ENCODE measurements at regions not wholly inside any gene's neighbourhood (a gene's known extent, or its start where the extent isn't known, plus 50 kb on each side); places are given as distances from the start of the nearest gene placed in this dataset.
"Not testable (repeated sequence)": the region's sequence is repeated elsewhere in the genome, so short reads cannot be mapped to it uniquely, and the experiment has no call there.

DNA sequence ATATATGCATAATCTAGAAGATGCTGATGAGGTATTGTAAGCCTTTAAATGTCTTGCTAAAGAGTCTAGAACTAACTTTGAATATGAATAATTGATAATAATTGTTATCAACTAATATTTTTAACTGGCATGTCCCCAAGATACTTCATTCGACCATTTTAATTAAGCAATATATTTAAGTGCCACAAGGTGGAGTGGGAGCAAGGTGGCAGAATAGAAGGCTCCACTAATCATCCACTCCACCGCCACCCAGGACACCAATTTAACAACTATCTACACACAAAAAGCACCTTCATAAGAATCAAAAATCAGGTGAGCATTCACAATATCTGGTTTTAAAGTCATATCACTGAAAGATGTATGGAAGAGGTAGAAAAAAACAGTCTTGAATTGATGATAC is 409.6 kb downstream of the SEC23A start:
- Histone ChIP-seq H3K27ac (ENCODE audit: insufficient read depth, low read depth, low read length, poor library complexity, severe bottlenecking) (no peak overlapping the region), H3K9me3 (ENCODE audit: control insufficient read depth, low read length) (no peaks in the 10 kb centered on the region), H3K4me3 (ENCODE audit: insufficient read depth, low read depth, low read length) (no peak overlapping the region), H3K36me3 (ENCODE audit: control insufficient read depth, insufficient read depth, low read length) (no peaks in the 10 kb centered on the region), H3K4me1 (ENCODE audit: control insufficient read depth, insufficient read depth, low read length) (no peaks in the 10 kb centered on the region), H3K27me3 (ENCODE audit: control insufficient read depth, insufficient read depth, low read length, poor library complexity, severe bottlenecking) (no peaks in the 10 kb centered on the region)
- 86 to 94% methylated on average over 1 to 2 of the region's 2 CpGs for WGBS, 2 experiments

- Histone ChIP-seq H3K4me3 (ENCODE audit: insufficient read depth, low read depth, low read length) (no peak overlapping the region), H3K9me3 (ENCODE audit: control insufficient read depth, low read length) (no peaks in the 10 kb centered on the region), H3K4me1 (ENCODE audit: control insufficient read depth, insufficient read depth, low read length) (no peaks in the 10 kb centered on the region), H3K27me3 (ENCODE audit: control insufficient read depth, insufficient read depth, low read length, poor library complexity, severe bottlenecking) (no peaks in the 10 kb centered on the region), H3K27ac (ENCODE audit: insufficient read depth, low read depth, low read length, poor library complexity, severe bottlenecking) (no peak overlapping the region), H3K36me3 (ENCODE audit: control insufficient read depth, insufficient read depth, low read length) (no peaks in the 10 kb centered on the region)
- 94 to 100% methylated on average over 1 to 2 of the region's 3 CpGs for WGBS, 2 experiments
Measured at GRCh38 chr14:38669027-38669426, 413.1 kb upstream of the CLEC14A start.

GRCh38 chr14:38663382-38663781 is 407.5 kb upstream of the CLEC14A start:
- no peak overlapping the region for H3K4me3 ChIP-seq (ENCODE audit: insufficient read depth, low read depth, low read length)
- H3K9me3 ChIP-seq (ENCODE audit: control insufficient read depth, low read length) = no peaks in the 10 kb centered on the region
- no peaks in the 10 kb centered on the region for H3K4me1 ChIP-seq (ENCODE audit: control insufficient read depth, insufficient read depth, low read length)
- H3K27me3 ChIP-seq (ENCODE audit: control insufficient read depth, insufficient read depth, low read length, poor library complexity, severe bottlenecking) = no peaks in the 10 kb centered on the region
- H3K36me3 ChIP-seq (ENCODE audit: control insufficient read depth, insufficient read depth, low read length) = no peaks in the 10 kb centered on the region
- H3K27ac ChIP-seq (ENCODE audit: insufficient read depth, low read depth, low read length, poor library complexity, severe bottlenecking) = no peak overlapping the region
- 100% methylated on average over 1 of the region's 1 CpG for WGBS, 2 experiments

DNA sequence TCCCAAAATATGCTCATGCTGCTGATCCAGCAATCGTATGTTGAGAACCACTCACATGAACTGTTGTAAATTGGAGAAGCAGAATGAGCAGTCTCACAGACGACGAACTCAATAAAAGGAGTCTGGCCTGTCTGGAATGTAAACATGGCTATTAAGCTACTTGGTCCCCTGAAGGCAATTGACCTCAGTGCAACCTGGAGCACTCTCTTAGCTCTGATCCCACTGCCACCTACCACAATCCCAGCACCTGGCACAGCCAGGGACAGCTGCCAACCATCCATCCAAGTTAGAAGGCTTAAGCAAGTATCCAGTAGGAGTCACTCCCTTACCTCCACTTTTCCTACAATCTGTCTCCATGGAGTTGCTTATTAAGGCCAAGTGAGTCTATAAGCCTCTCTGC is 406.9 kb upstream of the CLEC14A start:
- no peaks in the 10 kb centered on the region for H3K9me3 ChIP-seq (ENCODE audit: control insufficient read depth, low read length)
- H3K36me3 ChIP-seq (ENCODE audit: control insufficient read depth, insufficient read depth, low read length) = no peaks in the 10 kb centered on the region
- H3K27me3 ChIP-seq (ENCODE audit: control insufficient read depth, insufficient read depth, low read length, poor library complexity, severe bottlenecking) = no peaks in the 10 kb centered on the region
- 78 to 84% methylated on average over 3 of the region's 3 CpGs for WGBS, 2 experiments
- no peaks in the 10 kb centered on the region for H3K4me1 ChIP-seq (ENCODE audit: control insufficient read depth, insufficient read depth, low read length)
- H3K27ac ChIP-seq (ENCODE audit: insufficient read depth, low read depth, low read length, poor library complexity, severe bottlenecking) = no peak overlapping the region
- no peak overlapping the region for H3K4me3 ChIP-seq (ENCODE audit: insufficient read depth, low read depth, low read length)

GRCh38 chr14:38646391-38646790 is 390.5 kb upstream of the CLEC14A start:
- Histone ChIP-seq H3K4me3 (ENCODE audit: insufficient read depth, low read depth, low read length) (no peak overlapping the region), H3K27ac (ENCODE audit: insufficient read depth, low read depth, low read length, poor library complexity, severe bottlenecking) (no peak overlapping the region), H3K9me3 (ENCODE audit: control insufficient read depth, low read length) (no peaks in the 10 kb centered on the region), H3K27me3 (ENCODE audit: control insufficient read depth, insufficient read depth, low read length, poor library complexity, severe bottlenecking) (no peaks in the 10 kb centered on the region), H3K36me3 (ENCODE audit: control insufficient read depth, insufficient read depth, low read length) (no peaks in the 10 kb centered on the region), H3K4me1 (ENCODE audit: control insufficient read depth, insufficient read depth, low read length) (peaks cover 7% of the 10 kb centered on the region)
- WGBS, 2 experiments = 79 to 80% methylated on average over 2 of the region's 2 CpGs

DNA sequence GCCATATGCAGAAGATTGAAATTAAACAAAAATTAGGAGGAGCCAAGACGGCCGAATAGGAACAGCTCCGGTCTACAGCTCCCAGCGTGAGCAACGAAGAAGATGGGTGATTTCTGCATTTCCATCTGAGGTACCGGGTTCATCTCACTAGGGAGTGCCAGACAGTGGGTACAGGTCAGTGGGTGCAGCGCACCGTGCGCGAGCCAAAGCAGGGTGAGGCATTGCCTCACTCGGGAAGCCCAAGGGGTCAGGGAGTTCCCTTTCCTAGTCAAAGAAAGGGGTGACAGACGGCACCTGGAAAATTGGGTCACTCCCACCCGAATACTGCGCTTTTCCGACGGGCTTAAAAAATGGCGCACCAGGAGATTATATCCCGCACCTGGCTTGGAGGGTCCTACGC is 379.0 kb upstream of the CLEC14A start:
- not testable (repeated sequence) for H3K4me3 ChIP-seq (ENCODE audit: insufficient read depth, low read depth, low read length); H3K9me3 ChIP-seq (ENCODE audit: control insufficient read depth, low read length); H3K27ac ChIP-seq (ENCODE audit: insufficient read depth, low read depth, low read length, poor library complexity, severe bottlenecking)

DNA sequence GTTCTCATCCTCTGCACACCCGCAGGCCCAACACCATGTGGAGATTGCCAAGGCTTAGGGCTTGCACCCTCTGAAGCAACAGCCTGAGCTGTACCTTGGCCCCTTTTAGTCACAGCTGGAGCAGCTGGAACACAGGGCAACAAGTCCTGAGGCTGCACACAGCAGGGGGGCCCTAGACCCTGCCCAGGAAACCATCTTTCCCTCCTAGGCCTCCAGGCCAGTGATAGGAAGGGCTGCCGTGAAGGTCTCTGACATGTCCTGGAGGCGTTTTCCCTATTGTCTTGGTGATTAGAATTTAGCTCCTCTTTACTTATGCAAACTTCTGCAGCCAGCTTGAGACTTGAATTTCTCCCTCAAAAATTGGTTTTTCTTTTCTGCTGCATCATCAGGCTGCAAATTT is 373.5 kb upstream of the CLEC14A start:
- H3K4me3 ChIP-seq (ENCODE audit: insufficient read depth, low read depth, low read length) = no peak overlapping the region
- H3K27ac ChIP-seq (ENCODE audit: insufficient read depth, low read depth, low read length, poor library complexity, severe bottlenecking) = no peak overlapping the region
- 81 to 88% methylated on average over 3 of the region's 3 CpGs for WGBS, 2 experiments
- no peaks in the 10 kb centered on the region for H3K36me3 ChIP-seq (ENCODE audit: control insufficient read depth, insufficient read depth, low read length)
- no peaks in the 10 kb centered on the region for H3K27me3 ChIP-seq (ENCODE audit: control insufficient read depth, insufficient read depth, low read length, poor library complexity, severe bottlenecking)
- H3K9me3 ChIP-seq (ENCODE audit: control insufficient read depth, low read length) = no peaks in the 10 kb centered on the region
- no peaks in the 10 kb centered on the region for H3K4me1 ChIP-seq (ENCODE audit: control insufficient read depth, insufficient read depth, low read length)

More for the DNA sequence above, 379.0 kb upstream of the CLEC14A start:
- not testable (repeated sequence) for H3K27me3 ChIP-seq (ENCODE audit: control insufficient read depth, insufficient read depth, low read length, poor library complexity, severe bottlenecking); H3K36me3 ChIP-seq (ENCODE audit: control insufficient read depth, insufficient read depth, low read length); H3K4me1 ChIP-seq (ENCODE audit: control insufficient read depth, insufficient read depth, low read length)
- 95 to 96% methylated on average over 18 to 19 of the region's 19 CpGs for WGBS, 2 experiments

- Histone ChIP-seq H3K36me3 (ENCODE audit: control insufficient read depth, insufficient read depth, low read length) (no peaks in the 10 kb centered on the region), H3K27me3 (ENCODE audit: control insufficient read depth, insufficient read depth, low read length, poor library complexity, severe bottlenecking) (no peaks in the 10 kb centered on the region), H3K9me3 (ENCODE audit: control insufficient read depth, low read length) (no peaks in the 10 kb centered on the region), H3K4me3 (ENCODE audit: insufficient read depth, low read depth, low read length) (no peak overlapping the region), H3K4me1 (ENCODE audit: control insufficient read depth, insufficient read depth, low read length) (no peaks in the 10 kb centered on the region), H3K27ac (ENCODE audit: insufficient read depth, low read depth, low read length, poor library complexity, severe bottlenecking) (no peak overlapping the region)
- WGBS, 2 experiments = 94% methylated on average over 2 of the region's 2 CpGs
Measured at GRCh38 chr14:38627163-38627562, 371.3 kb upstream of the CLEC14A start.

DNA sequence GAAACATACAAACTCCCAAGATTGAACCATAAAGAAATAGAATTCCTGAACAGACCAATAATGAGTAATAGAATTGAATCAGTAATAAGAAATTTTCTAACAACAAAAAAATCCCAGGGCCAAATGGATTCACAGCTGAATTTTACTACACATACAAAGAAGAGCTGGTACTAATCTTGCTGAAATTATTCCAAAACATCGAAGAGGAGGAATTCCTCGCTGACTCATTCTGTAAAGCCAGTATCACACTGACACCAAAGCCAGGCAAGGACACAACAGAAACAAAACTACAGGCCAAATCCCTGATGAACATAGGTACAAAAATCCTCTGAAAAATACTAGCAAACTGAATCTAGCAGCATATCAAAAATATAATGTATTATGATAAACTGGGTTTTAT is 367.8 kb upstream of the CLEC14A start:
- Histone ChIP-seq H3K27me3 (ENCODE audit: control insufficient read depth, insufficient read depth, low read length, poor library complexity, severe bottlenecking) (no peaks in the 10 kb centered on the region), H3K4me1 (ENCODE audit: control insufficient read depth, insufficient read depth, low read length) (no peaks in the 10 kb centered on the region), H3K9me3 (ENCODE audit: control insufficient read depth, low read length) (no peaks in the 10 kb centered on the region), H3K36me3 (ENCODE audit: control insufficient read depth, insufficient read depth, low read length) (no peaks in the 10 kb centered on the region), H3K27ac (ENCODE audit: insufficient read depth, low read depth, low read length, poor library complexity, severe bottlenecking) (no peak overlapping the region), H3K4me3 (ENCODE audit: insufficient read depth, low read depth, low read length) (no peak overlapping the region)
- 95 to 99% methylated on average over 2 of the region's 2 CpGs for WGBS, 2 experiments

DNA sequence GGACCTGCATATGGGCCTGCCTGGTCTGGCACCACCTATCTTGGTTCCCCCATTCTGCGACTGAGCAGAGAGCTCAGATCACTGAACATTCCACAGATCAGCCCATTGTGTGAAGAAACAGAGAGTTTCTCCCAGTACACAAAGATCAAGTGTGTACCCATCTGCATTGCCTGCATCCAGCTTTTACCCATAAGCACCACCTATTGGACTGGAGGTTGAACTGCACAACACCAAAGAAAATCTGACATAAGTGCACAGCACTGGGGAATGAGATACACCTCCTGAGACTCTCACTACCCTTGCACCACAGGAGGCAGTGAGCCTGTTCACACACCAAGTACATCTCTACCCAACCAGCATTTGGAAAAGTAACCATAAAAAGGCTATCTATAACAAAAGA is 362.6 kb upstream of the CLEC14A start:
- Histone ChIP-seq H3K4me3 (ENCODE audit: insufficient read depth, low read depth, low read length) (no peak overlapping the region), H3K36me3 (ENCODE audit: control insufficient read depth, insufficient read depth, low read length) (no peaks in the 10 kb centered on the region), H3K4me1 (ENCODE audit: control insufficient read depth, insufficient read depth, low read length) (no peaks in the 10 kb centered on the region), H3K27ac (ENCODE audit: insufficient read depth, low read depth, low read length, poor library complexity, severe bottlenecking) (no peak overlapping the region), H3K27me3 (ENCODE audit: control insufficient read depth, insufficient read depth, low read length, poor library complexity, severe bottlenecking) (no peaks in the 10 kb centered on the region), H3K9me3 (ENCODE audit: control insufficient read depth, low read length) (no peaks in the 10 kb centered on the region)
- 91 to 96% methylated on average over 1 of the region's 1 CpG for WGBS, 2 experiments

- Histone ChIP-seq H3K9me3 (ENCODE audit: control insufficient read depth, low read length) (no peaks in the 10 kb centered on the region), H3K4me3 (ENCODE audit: insufficient read depth, low read depth, low read length) (no peak overlapping the region), H3K27ac (ENCODE audit: insufficient read depth, low read depth, low read length, poor library complexity, severe bottlenecking) (no peak overlapping the region), H3K27me3 (ENCODE audit: control insufficient read depth, insufficient read depth, low read length, poor library complexity, severe bottlenecking) (no peaks in the 10 kb centered on the region), H3K36me3 (ENCODE audit: control insufficient read depth, insufficient read depth, low read length) (no peaks in the 10 kb centered on the region), H3K4me1 (ENCODE audit: control insufficient read depth, insufficient read depth, low read length) (no peaks in the 10 kb centered on the region)
- WGBS, 2 experiments = 92 to 94% methylated on average over 4 of the region's 4 CpGs
Measured at GRCh38 chr14:38616959-38617358, 361.1 kb upstream of the CLEC14A start.
